Type B pancreatic cell (in vitro differentiated cells): ENCODE measurements at regions not wholly inside any gene's neighbourhood (a gene's known extent, or its start where the extent isn't known, plus 50 kb on each side); places are given as distances from the start of the nearest gene placed in this dataset.

Source experiments
- DNase-seq: peaks from one replicate; pipeline ENCODE4 v3.0.0; 2021; ENCODE audit warnings: mixed read lengths; ENCODE audit not compliant: unreplicated experiment; ENCODE audit errors: extremely low spot score
- H3K27ac Mint-ChIP-seq: 2 replicates; pipeline ENCODE4 v1.8.0; 2021; ENCODE audit warnings: mild to moderate bottlenecking, mixed read lengths
- H3K27me3 Mint-ChIP-seq: 2 replicates; pipeline ENCODE4 v1.8.0; 2021; ENCODE audit warnings: mixed read lengths
- H3K36me3 Mint-ChIP-seq: 2 replicates; pipeline ENCODE4 v1.8.0; 2021; ENCODE audit warnings: mixed read lengths
- H3K4me1 Mint-ChIP-seq: one replicate; pipeline ENCODE4 v1.8.0; 2021; ENCODE audit warnings: mixed read lengths; ENCODE audit not compliant: unreplicated experiment
- H3K4me3 Mint-ChIP-seq: 2 replicates; pipeline ENCODE4 v1.8.0; 2021; ENCODE audit warnings: mild to moderate bottlenecking, mixed read lengths
- H3K9me3 Mint-ChIP-seq: 2 replicates; pipeline ENCODE4 v1.8.0; 2021; ENCODE audit warnings: mixed read lengths
- TF ChIP-seq, protein P1 (sequence below): fragments of 200-600 bp; sonication (generic); conservative IDR thresholded peaks from 2 replicates; pipeline ENCODE4 v1.5.0; 2021; ENCODE audit warnings: antibody characterized with exemption, mild to moderate bottlenecking

- H3K4me3 Mint-ChIP-seq = no peak overlapping the region
- peaks cover 4% of the 10 kb centered on the region for H3K4me1 Mint-ChIP-seq
- H3K9me3 Mint-ChIP-seq = no peaks in the 10 kb centered on the region
- H3K27me3 Mint-ChIP-seq = peaks cover 10% of the 10 kb centered on the region
- no peaks in the 10 kb centered on the region for H3K36me3 Mint-ChIP-seq
- no peak overlapping the region for H3K27ac Mint-ChIP-seq
- TF ChIP-seq, protein P1, sequence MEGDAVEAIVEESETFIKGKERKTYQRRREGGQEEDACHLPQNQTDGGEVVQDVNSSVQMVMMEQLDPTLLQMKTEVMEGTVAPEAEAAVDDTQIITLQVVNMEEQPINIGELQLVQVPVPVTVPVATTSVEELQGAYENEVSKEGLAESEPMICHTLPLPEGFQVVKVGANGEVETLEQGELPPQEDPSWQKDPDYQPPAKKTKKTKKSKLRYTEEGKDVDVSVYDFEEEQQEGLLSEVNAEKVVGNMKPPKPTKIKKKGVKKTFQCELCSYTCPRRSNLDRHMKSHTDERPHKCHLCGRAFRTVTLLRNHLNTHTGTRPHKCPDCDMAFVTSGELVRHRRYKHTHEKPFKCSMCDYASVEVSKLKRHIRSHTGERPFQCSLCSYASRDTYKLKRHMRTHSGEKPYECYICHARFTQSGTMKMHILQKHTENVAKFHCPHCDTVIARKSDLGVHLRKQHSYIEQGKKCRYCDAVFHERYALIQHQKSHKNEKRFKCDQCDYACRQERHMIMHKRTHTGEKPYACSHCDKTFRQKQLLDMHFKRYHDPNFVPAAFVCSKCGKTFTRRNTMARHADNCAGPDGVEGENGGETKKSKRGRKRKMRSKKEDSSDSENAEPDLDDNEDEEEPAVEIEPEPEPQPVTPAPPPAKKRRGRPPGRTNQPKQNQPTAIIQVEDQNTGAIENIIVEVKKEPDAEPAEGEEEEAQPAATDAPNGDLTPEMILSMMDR = no peak
- no peak for DNase-seq
Measured at GRCh38 chr22:48302657-48303368, 1524.9 kb downstream of the BRD1 start.

DNA sequence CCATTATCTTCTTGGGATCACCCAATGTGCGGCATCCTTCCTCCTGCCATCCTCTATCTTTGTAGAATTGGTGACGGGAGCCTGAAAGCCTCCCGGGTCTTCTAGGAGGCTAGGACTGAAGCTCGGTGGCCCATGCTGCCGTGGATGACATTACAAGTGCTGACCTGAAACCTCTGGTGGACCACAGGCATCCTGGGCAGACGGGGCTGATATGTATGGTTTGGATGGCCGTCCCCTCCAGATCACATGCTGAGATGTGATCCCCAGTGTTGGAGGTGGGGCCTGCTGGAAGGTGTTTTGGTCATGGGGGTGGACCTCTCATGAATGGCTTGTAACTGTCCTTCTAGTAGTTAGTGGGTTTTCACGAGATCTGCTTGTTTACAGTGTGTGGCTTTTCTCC, 1525.8 kb downstream of the BRD1 start:
- Mint-ChIP-seq H3K4me3 (no peak overlapping the region), H3K36me3 (no peaks in the 10 kb centered on the region), H3K9me3 (no peaks in the 10 kb centered on the region), H3K27ac (no peak overlapping the region), H3K4me1 (peaks cover 4% of the 10 kb centered on the region), H3K27me3 (peaks cover 10% of the 10 kb centered on the region)
- TF ChIP-seq, protein P1 = no peak
- DNase-seq = no peak

- H3K4me1 Mint-ChIP-seq = peaks cover 6% of the 10 kb centered on the region
Measured at GRCh38 chr22:48301421-48301820, 1526.3 kb downstream of the BRD1 start.

DNA sequence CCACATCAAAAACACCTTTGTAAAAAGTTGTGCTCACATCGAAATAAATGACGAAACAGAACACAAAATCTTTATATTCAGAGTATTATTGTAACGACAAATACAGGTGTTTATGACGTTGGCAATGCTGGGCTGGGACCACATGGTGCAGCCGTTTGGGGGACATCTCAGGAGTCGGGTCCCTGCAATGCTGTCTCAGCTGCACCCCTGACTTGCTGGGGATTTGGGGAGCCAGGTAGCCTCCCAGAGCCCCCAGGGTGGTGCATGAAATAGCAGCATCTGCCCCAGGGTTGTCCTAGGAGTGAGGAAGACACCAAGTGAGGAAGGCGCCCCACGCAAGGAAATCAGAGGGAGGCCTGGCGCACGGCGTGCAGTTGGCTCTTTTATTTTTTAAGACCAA, 1526.8 kb downstream of the BRD1 start:
- peaks cover 10% of the 10 kb centered on the region for H3K4me1 Mint-ChIP-seq
- no peaks in the 10 kb centered on the region for H3K36me3 Mint-ChIP-seq
- H3K9me3 Mint-ChIP-seq = no peaks in the 10 kb centered on the region
- no peak for DNase-seq
- H3K27ac Mint-ChIP-seq = no peak overlapping the region
- TF ChIP-seq, protein P1 = no peak
- H3K27me3 Mint-ChIP-seq = peaks cover 17% of the 10 kb centered on the region
- H3K4me3 Mint-ChIP-seq = no peak overlapping the region

More at GRCh38 chr22:48301421-48301820, 1526.3 kb downstream of the BRD1 start:
- TF ChIP-seq, protein P1 = no peak
- Mint-ChIP-seq H3K27ac (no peak overlapping the region), H3K36me3 (no peaks in the 10 kb centered on the region), H3K9me3 (no peaks in the 10 kb centered on the region), H3K27me3 (peaks cover 13% of the 10 kb centered on the region), H3K4me3 (no peak overlapping the region)
- no peak for DNase-seq

GRCh38 chr22:48299801-48300200, 1527.9 kb downstream of the BRD1 start:
- Mint-ChIP-seq H3K27me3 (peaks cover 17% of the 10 kb centered on the region), H3K36me3 (no peaks in the 10 kb centered on the region), H3K27ac (no peak overlapping the region), H3K4me1 (peaks cover 10% of the 10 kb centered on the region), H3K4me3 (no peak overlapping the region), H3K9me3 (no peaks in the 10 kb centered on the region)
- no peak for DNase-seq
- TF ChIP-seq, protein P1 = no peak
